GM06990 (cell line): ENCODE measurements at regions not wholly inside any gene's neighbourhood (a gene's known extent, or its start where the extent isn't known, plus 50 kb on each side); places are given as distances from the start of the nearest gene placed in this dataset.

Experiments
- DNase-seq: peaks from one replicate; pipeline ENCODE4 v3.0.0-alpha.2; 2011; ENCODE audit not compliant: insufficient read length; ENCODE audit errors: extremely low read depth
- H3K27me3 ChIP-seq: replicated peaks from 2 replicates; pipeline ENCODE4 v1.6.0; 2011; ENCODE audit warnings: low read length; ENCODE audit not compliant: control insufficient read depth, insufficient read depth
- H3K36me3 ChIP-seq: 2 replicates; pipeline ENCODE4 v1.5.1; 2011; ENCODE audit warnings: low read length; ENCODE audit not compliant: control insufficient read depth, insufficient read depth
- H3K4me3 ChIP-seq: replicated peaks from 2 replicates; pipeline ENCODE4 v1.5.1; 2011; ENCODE audit warnings: low read depth, mild to moderate bottlenecking, control low read depth, low read length
- CTCF ChIP-seq: IDR thresholded peaks from 2 replicates; pipeline ENCODE4 v1.5.1; 2011; ENCODE audit warnings: low read length, control low read depth, mild to moderate bottlenecking, inconsistent platforms; ENCODE audit not compliant: insufficient read depth, poor library complexity, severe bottlenecking

DNA sequence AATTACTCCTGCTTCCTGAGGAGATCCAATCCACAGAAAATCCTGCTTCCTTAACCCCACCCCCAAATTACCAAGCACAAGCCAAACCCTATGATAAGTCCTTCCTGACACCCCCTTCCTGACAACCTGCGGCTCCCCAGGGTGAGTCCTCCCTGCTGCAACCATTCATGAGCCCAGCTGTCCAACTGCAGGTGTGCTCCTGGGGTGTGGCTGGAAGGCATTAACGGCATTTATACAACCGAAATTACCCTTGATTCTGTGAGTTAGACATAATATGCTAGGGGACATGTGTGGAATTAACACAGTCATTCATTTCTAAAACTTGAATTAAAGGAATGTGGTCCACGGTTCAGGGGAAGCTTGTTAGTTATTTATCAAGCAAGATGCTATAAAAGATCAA is 119.0 kb upstream of the ALKAL2 start:
- no peaks in the 10 kb centered on the region for H3K36me3 ChIP-seq
- TF ChIP-seq CTCF, result no peak
- H3K4me3 ChIP-seq, result no peak overlapping the region
- DNase-seq, result no peak
- no peaks in the 10 kb centered on the region for H3K27me3 ChIP-seq

- DNase-seq, result no peak
- H3K27me3 ChIP-seq, result no peaks in the 10 kb centered on the region
- no peak for TF ChIP-seq CTCF
- H3K4me3 ChIP-seq, result no peak overlapping the region
- no peaks in the 10 kb centered on the region for H3K36me3 ChIP-seq
Observed at GRCh38 chr2:406231-406630, 118.3 kb upstream of the ALKAL2 start.

DNA sequence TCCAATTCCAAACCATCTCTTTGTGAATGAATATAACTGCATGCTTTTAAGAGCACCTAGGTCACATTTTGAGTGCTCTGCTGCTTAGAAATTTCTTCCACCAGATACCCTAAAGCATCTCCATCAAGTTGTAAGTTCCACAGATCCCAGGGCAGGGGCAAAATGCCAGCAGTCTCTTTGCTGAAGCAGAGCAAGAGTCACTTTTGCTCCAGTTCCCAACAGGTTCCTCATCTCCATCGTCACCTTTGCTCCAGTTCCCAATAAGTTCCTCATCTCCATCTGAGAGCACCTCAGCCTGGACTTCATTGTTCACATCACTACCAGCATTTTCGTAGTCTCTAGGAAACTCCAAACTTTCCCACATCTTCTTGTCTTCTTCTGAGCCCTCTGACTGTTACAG is 116.7 kb upstream of the ALKAL2 start:
- no peak for DNase-seq
- H3K4me3 ChIP-seq, result no peak overlapping the region
- no peak for TF ChIP-seq CTCF
- H3K36me3 ChIP-seq, result no peaks in the 10 kb centered on the region
- no peaks in the 10 kb centered on the region for H3K27me3 ChIP-seq

DNA sequence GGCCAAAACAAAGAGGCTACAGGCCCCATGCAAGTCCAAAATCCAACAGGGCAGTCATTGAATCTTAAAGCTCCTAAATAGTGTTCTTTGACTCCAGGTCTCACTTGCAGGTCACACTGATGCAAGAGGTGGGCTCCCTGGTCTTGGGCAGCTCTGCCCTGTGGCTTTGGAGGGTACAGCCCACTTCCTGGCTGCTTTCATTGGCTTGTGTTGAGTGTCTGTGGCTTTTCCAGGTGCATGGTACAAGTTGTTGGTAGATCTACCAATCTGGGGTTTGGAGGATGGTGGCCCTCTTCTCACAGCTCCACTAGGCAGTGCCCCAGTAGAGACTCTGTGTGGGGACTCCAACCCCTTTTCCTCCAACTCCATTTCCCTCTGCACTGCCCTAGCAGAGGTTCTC is 115.8 kb upstream of the ALKAL2 start:
- Histone ChIP-seq H3K4me3 (no peak overlapping the region), H3K27me3 (no peaks in the 10 kb centered on the region), H3K36me3 (no peaks in the 10 kb centered on the region)
- no peak for DNase-seq
- no peak for TF ChIP-seq CTCF

GRCh38 chr2:402721-403120 is 114.8 kb upstream of the ALKAL2 start:
- no peaks in the 10 kb centered on the region for H3K36me3 ChIP-seq
- H3K27me3 ChIP-seq, result no peaks in the 10 kb centered on the region
- DNase-seq, result no peak
- no peak overlapping the region for H3K4me3 ChIP-seq
- no peak for TF ChIP-seq CTCF

DNA sequence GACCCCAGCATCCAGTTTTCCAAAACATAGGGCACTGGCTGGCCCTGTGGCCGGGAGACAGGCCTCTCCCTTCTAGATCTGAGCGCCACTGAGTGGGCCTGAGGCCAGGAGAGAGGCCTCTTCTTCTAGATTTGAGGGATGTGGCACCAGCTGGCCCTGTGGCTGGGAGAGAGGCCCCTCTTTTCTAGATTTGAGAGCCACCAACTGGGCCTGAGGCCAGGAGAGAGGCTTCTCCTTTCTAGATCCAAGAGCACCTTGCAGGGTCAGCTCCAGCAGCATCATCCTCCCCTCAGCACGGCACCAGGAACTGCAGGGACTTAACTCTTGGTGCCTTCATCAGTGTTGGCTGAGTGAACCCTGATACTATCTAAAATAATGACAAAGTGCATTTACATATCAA is 114.3 kb upstream of the ALKAL2 start:
- TF ChIP-seq CTCF, result no peak
- Histone ChIP-seq H3K4me3 (no peak overlapping the region), H3K27me3 (no peaks in the 10 kb centered on the region), H3K36me3 (no peaks in the 10 kb centered on the region)
- no peak for DNase-seq
